A549 (cell line): ENCODE measurements at regions not wholly inside any gene's neighbourhood (a gene's known extent, or its start where the extent isn't known, plus 50 kb on each side); places are given as distances from the start of the nearest gene placed in this dataset.
A peak's percentile ranks its signal among the peaks of the same experiment; 100 is the strongest.

ENCODE experiments used
- ATAC-seq, 2 experiments: fragments of 200-7000 bp in 1 of 2; fragments of >200 bp in 1 of 2; cut with Nextera tagmentation in 1 of 2; cut with Tn5 transposase in 1 of 2; 3 replicates each; pipeline versions ENCODE4 v1.8.0 to v1.9.1; 2018 to 2020; ENCODE audit warnings: mild to moderate bottlenecking in 1 of 2, moderate library complexity in 1 of 2
- CTCF ChIA-PET: fragments of 300-600 bp; sonication (Branson Sonifier 250); formaldehyde crosslinking; extraction: SDS; loops from one replicate; lab custom pipeline; 2021; ENCODE audit warnings: antibody characterized with exemption, inconsistent platforms; lab: Yijun Ruan, JAX
- POLR2A ChIA-PET: fragments of 350-600 bp; formaldehyde crosslinking; extraction: SDS; loops from one replicate; lab custom pipeline; 2021; ENCODE audit warnings: antibody characterized with exemption, inconsistent platforms; lab: Yijun Ruan, JAX
- DNase-seq, 2 experiments: peaks; one replicate each; pipeline versions ENCODE4 v3.0.0 to v3.0.0-alpha.2; 2011 to 2016; ENCODE audit warnings: low read depth in 1 of 2, low spot score in 1 of 2
- FAIRE-seq: peaks from 2 replicates; lab custom pipeline; 2011; peaks lifted over from hg19 to GRCh38; lab: Jason Lieb, UNC
- H3K27ac ChIP-seq, 2 experiments: fragments of >200 bp; sonication (Bioruptor Twin); formaldehyde crosslinking; 3 replicates each; pipeline ENCODE4 v1.5.1; 2016 to 2017
- H3K4me1 ChIP-seq: fragments of >200 bp; sonication (Bioruptor Twin); formaldehyde crosslinking; 3 replicates; pipeline ENCODE4 v1.6.1; 2016
- H3K4me2 ChIP-seq: fragments of >200 bp; sonication (Bioruptor Twin); formaldehyde crosslinking; 3 replicates; pipeline ENCODE4 v1.6.1; 2016
- H3K4me3 ChIP-seq: fragments of >200 bp; sonication (Bioruptor Twin); formaldehyde crosslinking; 3 replicates; pipeline ENCODE4 v1.5.1; 2016
- H3K9me3 ChIP-seq: fragments of >200 bp; sonication (Bioruptor Twin); formaldehyde crosslinking; 3 replicates; pipeline ENCODE4 v1.6.1; 2016
- BHLHE40 ChIP-seq: IDR thresholded peaks from 2 replicates; pipeline ENCODE4 v1.6.1; 2012; ENCODE audit warnings: low read depth, low read length, inconsistent platforms
- CBX8 ChIP-seq: fragments of 200-600 bp; sonication (generic); IDR thresholded peaks from 2 replicates; pipeline ENCODE4 v1.6.1; 2016
- EHF ChIP-seq: fragments of 250-450 bp; sonication (Bioruptor Pico); IDR thresholded peaks from 2 replicates; pipeline ENCODE4 v1.5.0; 2020; ENCODE audit warnings: mild to moderate bottlenecking
- EHMT2 ChIP-seq: fragments of 200-600 bp; sonication (generic); IDR thresholded peaks from 2 replicates; pipeline ENCODE4 v1.6.1; 2016; ENCODE audit warnings: antibody characterized with exemption, low read depth, mild to moderate bottlenecking, moderate library complexity
- ESRRA ChIP-seq: fragments of 150-350 bp; IDR thresholded peaks from 2 replicates; pipeline ENCODE4 v1.6.1; 2014; ENCODE audit warnings: mild to moderate bottlenecking, low read length, borderline replicate concordance
- GATA3 ChIP-seq: IDR thresholded peaks from 2 replicates; pipeline ENCODE4 v1.6.1; 2012; ENCODE audit warnings: borderline replicate concordance
- HEYL ChIP-seq: fragments of 250-450 bp; sonication (Bioruptor Pico); IDR thresholded peaks from 2 replicates; pipeline ENCODE4 v1.8.0; 2021; ENCODE audit warnings: mild to moderate bottlenecking, moderate library complexity
- HOXB13 ChIP-seq: fragments of 250-450 bp; sonication (Bioruptor Pico); IDR thresholded peaks from 2 replicates; pipeline ENCODE4 v1.5.0; 2020; ENCODE audit warnings: low read depth, mild to moderate bottlenecking, moderate library complexity
- HOXB5 ChIP-seq: fragments of 250-450 bp; sonication (Bioruptor Pico); IDR thresholded peaks from 2 replicates; pipeline ENCODE4 v1.5.0; 2020; ENCODE audit warnings: mild to moderate bottlenecking, moderate library complexity
- KDM5A ChIP-seq: fragments of 200-600 bp; sonication (generic); IDR thresholded peaks from 2 replicates; pipeline ENCODE4 v1.6.1; 2016; ENCODE audit warnings: antibody characterized with exemption, mild to moderate bottlenecking
- NR3C1 ChIP-seq: fragments of >200 bp; sonication (Bioruptor Twin); formaldehyde crosslinking; IDR thresholded peaks from 3 replicates; pipeline ENCODE4 v1.6.1; 2017
- POLR2AphosphoS2 ChIP-seq: conservative IDR thresholded peaks from 2 replicates; pipeline ENCODE4 v1.6.1; 2012; ENCODE audit warnings: low read length, improper control_type of control experiment, inconsistent platforms
- RAD21 ChIP-seq, 2 experiments: fragments of >200 bp in 1 of 2; sonication (Bioruptor Twin) in 1 of 2; formaldehyde crosslinking in 1 of 2; IDR thresholded peaks in 1 of 2; conservative IDR thresholded peaks in 1 of 2; 2 replicates in 1 of 2; 3 replicates in 1 of 2; pipeline ENCODE4 v1.6.1; 2012 to 2018; ENCODE audit warnings: inconsistent platforms in 1 of 2
- RARB ChIP-seq: fragments of 250-450 bp; sonication (Bioruptor Pico); IDR thresholded peaks from 2 replicates; pipeline ENCODE4 v1.8.0; 2021; ENCODE audit warnings: mild to moderate bottlenecking, moderate library complexity
- RFX5 ChIP-seq: fragments of 450-650 bp; IDR thresholded peaks from 2 replicates; pipeline ENCODE4 v1.7.1; 2014; ENCODE audit warnings: antibody characterized with exemption, mild to moderate bottlenecking, moderate library complexity
- SMC3 ChIP-seq: fragments of >200 bp; sonication (Bioruptor Twin); formaldehyde crosslinking; IDR thresholded peaks from 3 replicates; pipeline ENCODE4 v1.6.1; 2018; ENCODE audit warnings: inconsistent platforms
- TFCP2L1 ChIP-seq: fragments of 250-450 bp; sonication (Bioruptor Pico); IDR thresholded peaks from 2 replicates; pipeline ENCODE4 v1.5.0; 2021; ENCODE audit warnings: mild to moderate bottlenecking
- ZNF302 ChIP-seq: fragments of 250-450 bp; sonication (Bioruptor Pico); IDR thresholded peaks from 2 replicates; pipeline ENCODE4 v1.9.0; 2021; ENCODE audit warnings: inconsistent platforms, mild to moderate bottlenecking, moderate library complexity
- ZSCAN20 ChIP-seq: fragments of 250-450 bp; sonication (Bioruptor Pico); IDR thresholded peaks from 2 replicates; pipeline ENCODE4 v1.8.0; 2022; ENCODE audit warnings: mild to moderate bottlenecking, moderate library complexity
- WGBS: methylation state at CpG from one replicate; pipeline ENCODE4 v1.1.6; 2017; ENCODE audit errors: missing lambda C conversion rate; 5-methylcytosine and 5-hydroxymethylcytosine counted together
- TF ChIP-seq, protein P1 (sequence below): IDR thresholded peaks from 2 replicates; pipeline ENCODE4 v1.6.1; 2012
- TF ChIP-seq, protein P2 (sequence below): fragments of >200 bp; sonication (Bioruptor Twin); formaldehyde crosslinking; IDR thresholded peaks from 3 replicates; pipeline ENCODE4 v1.6.1; 2016
- TF ChIP-seq, protein P3 (sequence below): fragments of 150-350 bp; IDR thresholded peaks from 2 replicates; pipeline ENCODE4 v1.6.1; 2014; ENCODE audit warnings: low read depth, mild to moderate bottlenecking, low read length
- TF ChIP-seq, protein P4 (sequence below): IDR thresholded peaks from 2 replicates; pipeline ENCODE4 v1.6.1; 2012; ENCODE audit warnings: low read depth, borderline replicate concordance
- TF ChIP-seq, protein P5 (sequence below): fragments of 200-600 bp; sonication (generic); IDR thresholded peaks from 2 replicates; pipeline ENCODE4 v1.6.1; 2016; ENCODE audit warnings: antibody characterized with exemption, mild to moderate bottlenecking, moderate library complexity
- TF ChIP-seq, protein P6 (sequence below): fragments of 250-450 bp; sonication (Bioruptor Pico); IDR thresholded peaks from 2 replicates; pipeline ENCODE4 v1.5.0; 2020; ENCODE audit warnings: low read depth, mild to moderate bottlenecking, moderate library complexity

DNA sequence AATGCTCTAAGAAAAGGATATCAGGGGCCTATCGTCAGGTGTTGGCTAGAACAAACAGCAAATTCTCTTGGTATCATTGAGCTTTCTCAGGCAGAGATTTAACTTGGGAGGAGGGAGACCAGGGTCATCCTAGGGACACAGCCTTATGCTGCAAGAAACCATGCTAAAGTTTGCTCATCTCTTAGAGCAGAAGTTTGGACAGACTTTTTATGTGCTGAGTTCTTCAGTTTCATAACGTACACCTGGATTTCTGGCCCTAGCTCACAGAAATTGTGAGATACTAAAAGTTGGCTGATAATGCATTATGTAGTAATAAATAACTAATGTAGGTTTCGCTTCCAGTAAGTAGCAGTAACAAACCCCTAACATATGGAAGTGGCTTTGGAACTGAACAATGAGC, 1359.8 kb upstream of the CDH9 start:
- no peak overlapping the region for H3K27ac ChIP-seq
- TF ChIP-seq, protein P1, sequence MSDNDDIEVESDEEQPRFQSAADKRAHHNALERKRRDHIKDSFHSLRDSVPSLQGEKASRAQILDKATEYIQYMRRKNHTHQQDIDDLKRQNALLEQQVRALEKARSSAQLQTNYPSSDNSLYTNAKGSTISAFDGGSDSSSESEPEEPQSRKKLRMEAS, result no peak
- no peak for TF ChIP-seq TFCP2L1 (CRISPR knock-in tag)
- no peak for TF ChIP-seq HOXB5 (CRISPR knock-in tag)
- TF ChIP-seq, protein P2, sequence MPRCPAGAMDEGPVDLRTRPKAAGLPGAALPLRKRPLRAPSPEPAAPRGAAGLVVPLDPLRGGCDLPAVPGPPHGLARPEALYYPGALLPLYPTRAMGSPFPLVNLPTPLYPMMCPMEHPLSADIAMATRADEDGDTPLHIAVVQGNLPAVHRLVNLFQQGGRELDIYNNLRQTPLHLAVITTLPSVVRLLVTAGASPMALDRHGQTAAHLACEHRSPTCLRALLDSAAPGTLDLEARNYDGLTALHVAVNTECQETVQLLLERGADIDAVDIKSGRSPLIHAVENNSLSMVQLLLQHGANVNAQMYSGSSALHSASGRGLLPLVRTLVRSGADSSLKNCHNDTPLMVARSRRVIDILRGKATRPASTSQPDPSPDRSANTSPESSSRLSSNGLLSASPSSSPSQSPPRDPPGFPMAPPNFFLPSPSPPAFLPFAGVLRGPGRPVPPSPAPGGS, result no peak
- no peak for TF ChIP-seq RAD21 (conservative IDR thresholded peaks at IDR 0.05 in 1 of 2, IDR thresholded peaks at IDR 0.05 in 1 of 2)
- no peak for TF ChIP-seq EHF (CRISPR knock-in tag)
- TF ChIP-seq, protein P3, sequence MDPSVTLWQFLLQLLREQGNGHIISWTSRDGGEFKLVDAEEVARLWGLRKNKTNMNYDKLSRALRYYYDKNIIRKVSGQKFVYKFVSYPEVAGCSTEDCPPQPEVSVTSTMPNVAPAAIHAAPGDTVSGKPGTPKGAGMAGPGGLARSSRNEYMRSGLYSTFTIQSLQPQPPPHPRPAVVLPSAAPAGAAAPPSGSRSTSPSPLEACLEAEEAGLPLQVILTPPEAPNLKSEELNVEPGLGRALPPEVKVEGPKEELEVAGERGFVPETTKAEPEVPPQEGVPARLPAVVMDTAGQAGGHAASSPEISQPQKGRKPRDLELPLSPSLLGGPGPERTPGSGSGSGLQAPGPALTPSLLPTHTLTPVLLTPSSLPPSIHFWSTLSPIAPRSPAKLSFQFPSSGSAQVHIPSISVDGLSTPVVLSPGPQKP, result no peak
- no peak for TF ChIP-seq ZSCAN20 (CRISPR knock-in tag)

DNA sequence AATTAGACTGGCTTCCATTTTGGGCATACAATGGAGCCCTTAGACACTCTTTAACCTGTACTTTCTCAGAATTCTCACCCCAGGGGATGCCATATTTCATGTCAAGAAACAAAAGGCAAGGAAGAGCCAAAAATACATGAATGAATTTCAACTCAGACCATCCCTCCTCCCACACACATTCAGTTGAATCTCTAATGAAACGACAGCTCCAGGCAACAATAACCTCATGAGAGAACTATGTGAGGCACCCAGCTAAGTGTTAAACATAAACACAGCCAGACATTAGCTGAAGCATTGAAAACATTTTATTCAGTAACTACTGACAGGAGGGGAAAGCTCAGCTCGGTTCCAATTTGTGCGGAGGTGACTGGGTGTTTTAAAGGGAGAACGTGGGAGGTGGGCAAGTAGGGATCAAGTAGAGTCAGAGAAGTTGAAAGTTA, 1359.1 kb upstream of the CDH9 start:
- no peak for FAIRE-seq
- WGBS, result 19% methylated on average over 4 of the region's 4 CpGs
- CTCF ChIA-PET, result interaction anchor here (1.1 kb wide), 1 partner anchor 14 kb away, joined by 5 read pairs; no protein-coding TSS in a partner anchor
- H3K4me3 ChIP-seq, result no peak overlapping the region
- TF ChIP-seq ESRRA (no peak), BHLHE40 (no peak), HEYL (no peak), EHMT2 (no peak), POLR2AphosphoS2 (no peak), SMC3 (no peak), RFX5 (no peak), NR3C1 (no peak), CBX8 (no peak), EHF (CRISPR knock-in tag) (no peak), HOXB13 (CRISPR knock-in tag) (no peak), KDM5A (no peak), ZNF302 (CRISPR knock-in tag) (no peak), GATA3 (no peak), RARB (CRISPR knock-in tag) (no peak)
- TF ChIP-seq, protein P4, sequence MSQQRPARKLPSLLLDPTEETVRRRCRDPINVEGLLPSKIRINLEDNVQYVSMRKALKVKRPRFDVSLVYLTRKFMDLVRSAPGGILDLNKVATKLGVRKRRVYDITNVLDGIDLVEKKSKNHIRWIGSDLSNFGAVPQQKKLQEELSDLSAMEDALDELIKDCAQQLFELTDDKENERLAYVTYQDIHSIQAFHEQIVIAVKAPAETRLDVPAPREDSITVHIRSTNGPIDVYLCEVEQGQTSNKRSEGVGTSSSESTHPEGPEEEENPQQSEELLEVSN, result no peak
- TF ChIP-seq, protein P5, sequence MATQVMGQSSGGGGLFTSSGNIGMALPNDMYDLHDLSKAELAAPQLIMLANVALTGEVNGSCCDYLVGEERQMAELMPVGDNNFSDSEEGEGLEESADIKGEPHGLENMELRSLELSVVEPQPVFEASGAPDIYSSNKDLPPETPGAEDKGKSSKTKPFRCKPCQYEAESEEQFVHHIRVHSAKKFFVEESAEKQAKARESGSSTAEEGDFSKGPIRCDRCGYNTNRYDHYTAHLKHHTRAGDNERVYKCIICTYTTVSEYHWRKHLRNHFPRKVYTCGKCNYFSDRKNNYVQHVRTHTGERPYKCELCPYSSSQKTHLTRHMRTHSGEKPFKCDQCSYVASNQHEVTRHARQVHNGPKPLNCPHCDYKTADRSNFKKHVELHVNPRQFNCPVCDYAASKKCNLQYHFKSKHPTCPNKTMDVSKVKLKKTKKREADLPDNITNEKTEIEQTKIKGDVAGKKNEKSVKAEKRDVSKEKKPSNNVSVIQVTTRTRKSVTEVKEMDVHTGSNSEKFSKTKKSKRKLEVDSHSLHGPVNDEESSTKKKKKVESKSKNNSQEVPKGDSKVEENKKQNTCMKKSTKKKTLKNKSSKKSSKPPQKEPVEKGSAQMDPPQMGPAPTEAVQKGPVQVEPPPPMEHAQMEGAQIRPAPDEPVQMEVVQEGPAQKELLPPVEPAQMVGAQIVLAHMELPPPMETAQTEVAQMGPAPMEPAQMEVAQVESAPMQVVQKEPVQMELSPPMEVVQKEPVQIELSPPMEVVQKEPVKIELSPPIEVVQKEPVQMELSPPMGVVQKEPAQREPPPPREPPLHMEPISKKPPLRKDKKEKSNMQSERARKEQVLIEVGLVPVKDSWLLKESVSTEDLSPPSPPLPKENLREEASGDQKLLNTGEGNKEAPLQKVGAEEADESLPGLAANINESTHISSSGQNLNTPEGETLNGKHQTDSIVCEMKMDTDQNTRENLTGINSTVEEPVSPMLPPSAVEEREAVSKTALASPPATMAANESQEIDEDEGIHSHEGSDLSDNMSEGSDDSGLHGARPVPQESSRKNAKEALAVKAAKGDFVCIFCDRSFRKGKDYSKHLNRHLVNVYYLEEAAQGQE, result no peak
- TF ChIP-seq, protein P6, sequence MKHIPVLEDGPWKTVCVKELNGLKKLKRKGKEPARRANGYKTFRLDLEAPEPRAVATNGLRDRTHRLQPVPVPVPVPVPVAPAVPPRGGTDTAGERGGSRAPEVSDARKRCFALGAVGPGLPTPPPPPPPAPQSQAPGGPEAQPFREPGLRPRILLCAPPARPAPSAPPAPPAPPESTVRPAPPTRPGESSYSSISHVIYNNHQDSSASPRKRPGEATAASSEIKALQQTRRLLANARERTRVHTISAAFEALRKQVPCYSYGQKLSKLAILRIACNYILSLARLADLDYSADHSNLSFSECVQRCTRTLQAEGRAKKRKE, result no peak
- TF ChIP-seq, protein P1, result no peak
- H3K27ac ChIP-seq, result no peak overlapping the region; a peak in 1 of 6 replicates
- H3K9me3 ChIP-seq, result no peaks in the 10 kb centered on the region
- DNase-seq, result no peak
- H3K4me1 ChIP-seq, result no peaks in the 10 kb centered on the region
- H3K4me2 ChIP-seq, result peak overlapping the region; percentile 29; the same call in 2 of the 3 replicates
- POLR2A ChIA-PET, result no interaction called here
- ATAC-seq, result no peak

More for the DNA sequence above, 1359.8 kb upstream of the CDH9 start:
- ChIA-PET CTCF (interaction anchor here (1.1 kb wide), 1 partner anchor 14 kb away, joined by 5 read pairs; no protein-coding TSS in a partner anchor), POLR2A (no interaction called here)
- H3K4me3 ChIP-seq, result no peak overlapping the region
- DNase-seq (no peak), ATAC-seq (no peak), FAIRE-seq (no peak)
- WGBS, result 59% methylated on average over 3 of the region's 3 CpGs
- no peaks in the 10 kb centered on the region for H3K4me1 ChIP-seq
- no peaks in the 10 kb centered on the region for H3K9me3 ChIP-seq
- H3K4me2 ChIP-seq, result no peak overlapping the region; the same call in 2 of the 3 replicates
